K562 (cell line): ENCODE measurements at regions not wholly inside any gene's neighbourhood (a gene's known extent, or its start where the extent isn't known, plus 50 kb on each side); places are given as distances from the start of the nearest gene placed in this dataset.

Experiments
- CBFB ChIP-seq: sonication (generic); formaldehyde crosslinking; IDR thresholded peaks from 2 replicates; pipeline ENCODE4 v1.4.0; 2020; ENCODE audit warnings: mild to moderate bottlenecking, missing genetic modification reagents
- CGGBP1 ChIP-seq: fragments of 250-450 bp; sonication (Bioruptor Pico); IDR thresholded peaks from 2 replicates; pipeline ENCODE4 v1.9.0; 2021; ENCODE audit warnings: mild to moderate bottlenecking
- GMEB1 ChIP-seq: fragments of 250-450 bp; sonication (Bioruptor Pico); IDR thresholded peaks from 2 replicates; pipeline ENCODE4 v1.4.0; 2020; ENCODE audit warnings: mild to moderate bottlenecking
- MAZ ChIP-seq, 2 experiments: fragments of 450-650 bp in 1 of 2; sonication (generic) in 1 of 2; formaldehyde crosslinking; IDR thresholded peaks in 1 of 2; conservative IDR thresholded peaks in 1 of 2; 2 replicates each; pipeline versions ENCODE4 v1.4.0 to v1.5.0; 2020; ENCODE audit warnings: mild to moderate bottlenecking in 1 of 2, missing genetic modification reagents in 1 of 2
- MECOM ChIP-seq: fragments of 250-450 bp; sonication (Bioruptor Pico); IDR thresholded peaks from 2 replicates; pipeline ENCODE4 v1.8.0; 2022; ENCODE audit warnings: inconsistent platforms
- NFIC ChIP-seq: fragments of 450-650 bp; IDR thresholded peaks from 2 replicates; pipeline ENCODE4 v1.6.1; 2017; ENCODE audit warnings: mild to moderate bottlenecking, inconsistent platforms
- POLR2G ChIP-seq: fragments of 200-400 bp; formaldehyde crosslinking; IDR thresholded peaks from 2 replicates; pipeline ENCODE4 v1.6.1; 2017; ENCODE audit warnings: low read depth, mild to moderate bottlenecking, antibody characterized with exemption, low read length, moderate library complexity
- RBM15 ChIP-seq: fragments of 200-400 bp; formaldehyde crosslinking; IDR thresholded peaks from 2 replicates; pipeline ENCODE4 v1.6.1; 2018; ENCODE audit warnings: mild to moderate bottlenecking, low read length, moderate library complexity; ENCODE audit not compliant: insufficient read depth
- RCOR1 ChIP-seq, 2 experiments: IDR thresholded peaks; 2 replicates each; pipeline ENCODE4 v1.6.1; 2012; ENCODE audit warnings: low read depth in 2 of 2, low read length in 2 of 2, borderline replicate concordance in 1 of 2, improper control_type of control experiment in 1 of 2
- XRCC5 ChIP-seq: fragments of 200-400 bp; formaldehyde crosslinking; IDR thresholded peaks from 2 replicates; pipeline ENCODE4 v1.6.1; 2017; ENCODE audit warnings: low read depth, mild to moderate bottlenecking, low read length
- ZBTB34 ChIP-seq: fragments of 250-450 bp; sonication (Bioruptor Pico); IDR thresholded peaks from 2 replicates; pipeline ENCODE4 v1.8.0; 2021; ENCODE audit warnings: mild to moderate bottlenecking, moderate library complexity
- TF ChIP-seq, protein P1 (sequence below), 2 experiments: fragments of 450-650 bp; formaldehyde crosslinking in 1 of 2; IDR thresholded peaks; 2 replicates each; pipeline versions ENCODE4 v1.4.0 to v1.6.1; 2014 to 2020; ENCODE audit warnings: mild to moderate bottlenecking in 2 of 2, borderline replicate concordance in 1 of 2, low read depth in 1 of 2
- TF ChIP-seq, protein P2 (sequence below): fragments of 250-450 bp; sonication (Bioruptor Pico); IDR thresholded peaks from 2 replicates; pipeline ENCODE4 v1.8.0; 2021; ENCODE audit warnings: moderate library complexity, mild to moderate bottlenecking, inconsistent platforms

DNA sequence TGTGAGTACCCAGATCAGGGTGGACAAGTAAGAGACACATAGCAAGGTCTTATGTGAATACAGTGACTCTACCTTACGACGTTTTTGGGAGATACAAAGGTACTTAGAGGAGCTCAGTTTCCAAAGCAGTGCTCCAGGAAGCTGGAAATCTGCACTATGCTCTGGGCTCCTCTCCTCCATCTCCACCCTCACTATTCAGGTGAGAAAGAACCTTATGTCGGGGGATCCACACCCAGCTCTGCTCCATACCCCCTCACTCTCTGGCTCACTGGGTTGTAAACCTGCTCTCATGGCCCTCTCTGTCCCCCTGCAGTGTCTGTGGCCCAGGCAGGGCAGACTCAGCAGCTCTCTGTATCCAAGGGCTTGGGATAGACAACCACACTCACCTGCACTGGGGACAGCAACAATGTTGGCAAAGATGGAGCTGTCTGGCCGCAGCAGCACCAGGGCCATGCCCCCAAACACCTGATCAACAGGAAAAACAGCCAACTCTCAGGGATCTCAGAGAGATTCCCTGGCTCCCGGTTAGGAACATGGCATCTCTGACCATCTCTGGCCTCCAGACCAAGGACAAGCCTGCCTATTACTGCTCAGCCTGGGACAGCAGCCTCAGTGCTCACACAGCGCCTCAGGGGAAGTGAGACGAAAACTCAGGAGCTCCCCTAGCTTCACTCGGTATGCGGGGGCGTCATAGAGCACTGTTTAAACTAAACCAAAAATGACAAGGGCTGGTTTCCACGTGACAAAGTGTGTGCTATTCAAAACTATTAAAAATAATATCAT lies 60.9 kb upstream of the TOP3B start (continued):
- TF ChIP-seq, protein P1, sequence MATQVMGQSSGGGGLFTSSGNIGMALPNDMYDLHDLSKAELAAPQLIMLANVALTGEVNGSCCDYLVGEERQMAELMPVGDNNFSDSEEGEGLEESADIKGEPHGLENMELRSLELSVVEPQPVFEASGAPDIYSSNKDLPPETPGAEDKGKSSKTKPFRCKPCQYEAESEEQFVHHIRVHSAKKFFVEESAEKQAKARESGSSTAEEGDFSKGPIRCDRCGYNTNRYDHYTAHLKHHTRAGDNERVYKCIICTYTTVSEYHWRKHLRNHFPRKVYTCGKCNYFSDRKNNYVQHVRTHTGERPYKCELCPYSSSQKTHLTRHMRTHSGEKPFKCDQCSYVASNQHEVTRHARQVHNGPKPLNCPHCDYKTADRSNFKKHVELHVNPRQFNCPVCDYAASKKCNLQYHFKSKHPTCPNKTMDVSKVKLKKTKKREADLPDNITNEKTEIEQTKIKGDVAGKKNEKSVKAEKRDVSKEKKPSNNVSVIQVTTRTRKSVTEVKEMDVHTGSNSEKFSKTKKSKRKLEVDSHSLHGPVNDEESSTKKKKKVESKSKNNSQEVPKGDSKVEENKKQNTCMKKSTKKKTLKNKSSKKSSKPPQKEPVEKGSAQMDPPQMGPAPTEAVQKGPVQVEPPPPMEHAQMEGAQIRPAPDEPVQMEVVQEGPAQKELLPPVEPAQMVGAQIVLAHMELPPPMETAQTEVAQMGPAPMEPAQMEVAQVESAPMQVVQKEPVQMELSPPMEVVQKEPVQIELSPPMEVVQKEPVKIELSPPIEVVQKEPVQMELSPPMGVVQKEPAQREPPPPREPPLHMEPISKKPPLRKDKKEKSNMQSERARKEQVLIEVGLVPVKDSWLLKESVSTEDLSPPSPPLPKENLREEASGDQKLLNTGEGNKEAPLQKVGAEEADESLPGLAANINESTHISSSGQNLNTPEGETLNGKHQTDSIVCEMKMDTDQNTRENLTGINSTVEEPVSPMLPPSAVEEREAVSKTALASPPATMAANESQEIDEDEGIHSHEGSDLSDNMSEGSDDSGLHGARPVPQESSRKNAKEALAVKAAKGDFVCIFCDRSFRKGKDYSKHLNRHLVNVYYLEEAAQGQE (IDR thresholded peaks at IDR 0.05; ENCODE audit: borderline replicate concordance): no peak
- TF ChIP-seq, protein P1 (CRISPR knock-in tag; IDR thresholded peaks at IDR 0.05; ENCODE audit: low read depth): no peak; the same call in 1 of the 2 replicates
- TF ChIP-seq XRCC5: no peak
- TF ChIP-seq RCOR1 (IDR thresholded peaks at IDR 0.05; ENCODE audit: borderline replicate concordance in 1 of 2, low read depth in 2 of 2, low read length in 2 of 2): no peak
- no peak; a peak in 1 of 4 replicates for TF ChIP-seq MAZ (CRISPR knock-in tag; conservative IDR thresholded peaks at IDR 0.05 in 1 of 2, IDR thresholded peaks at IDR 0.05 in 1 of 2)
- TF ChIP-seq, protein P2, sequence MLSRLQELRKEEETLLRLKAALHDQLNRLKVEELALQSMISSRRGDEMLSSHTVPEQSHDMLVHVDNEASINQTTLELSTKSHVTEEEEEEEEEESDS (CRISPR knock-in tag): no peak
- peak; percentile 84 for TF ChIP-seq CBFB (CRISPR knock-in tag)
- no peak for TF ChIP-seq RBM15
- no peak for TF ChIP-seq CGGBP1 (CRISPR knock-in tag)
- TF ChIP-seq ZBTB34 (CRISPR knock-in tag): no peak
- no peak for TF ChIP-seq GMEB1
- no peak for TF ChIP-seq MECOM (CRISPR knock-in tag)
- TF ChIP-seq NFIC: no peak
- TF ChIP-seq POLR2G: no peak
